ENCODE measurements at regions not wholly inside any gene's neighbourhood (a gene's known extent, or its start where the extent isn't known, plus 50 kb on each side); places are given as distances from the start of the nearest gene placed in this dataset.

DNA sequence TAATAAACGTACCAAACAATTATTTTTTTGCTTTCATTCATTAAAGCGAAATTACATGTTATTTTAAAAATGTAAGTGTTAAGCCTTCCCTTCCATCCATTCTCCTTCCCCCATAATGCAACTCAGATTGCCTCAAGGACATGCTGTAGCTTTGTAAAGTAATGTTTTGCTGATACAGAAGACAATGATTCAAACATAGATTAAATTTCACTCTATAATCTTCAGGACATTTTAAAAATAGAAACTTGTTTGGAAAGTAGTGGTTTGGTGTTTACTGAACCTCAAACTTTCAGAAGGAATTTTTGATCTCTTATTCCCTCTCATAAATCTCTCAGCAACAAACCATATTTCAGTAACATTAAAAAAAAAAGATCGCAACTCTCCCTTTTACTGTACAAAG is 350.9 kb upstream of the HSF2 start:
- no peak for TF ChIP-seq EZH2 (IDR thresholded peaks at IDR 0.05)
- no peak for TF ChIP-seq CTCF (IDR thresholded peaks at IDR 0.05)

Measured in neural progenitor cell (in vitro differentiated cells).